Subcutaneous abdominal adipose tissue (tissue), 5 donors: ENCODE measurements at regions not wholly inside any gene's neighbourhood (a gene's known extent, or its start where the extent isn't known, plus 50 kb on each side); places are given as distances from the start of the nearest gene placed in this dataset.

Experiments used
- H3K27ac ChIP-seq: one replicate; pipeline ENCODE4 v1.7.0; 2013; ENCODE audit warnings: low read depth, mild to moderate bottlenecking, inconsistent platforms, low read length, moderate library complexity
- H3K27me3 ChIP-seq, 5 donors: one replicate each; pipeline ENCODE4 v1.7.0; 2013; ENCODE audit warnings: low read length in 5 of 5, inconsistent platforms in 1 of 5; ENCODE audit not compliant: control insufficient read depth in 5 of 5, insufficient read depth in 4 of 5
- H3K36me3 ChIP-seq, 5 donors: one replicate each; pipeline ENCODE4 v1.7.0; 2013; ENCODE audit warnings: low read length in 5 of 5; ENCODE audit not compliant: control insufficient read depth in 5 of 5, insufficient read depth in 5 of 5
- H3K4me1 ChIP-seq, 5 donors: one replicate each; pipeline ENCODE4 v1.7.0; 2013; ENCODE audit warnings: low read length in 5 of 5, mild to moderate bottlenecking in 3 of 5, moderate library complexity in 1 of 5; ENCODE audit not compliant: control insufficient read depth in 5 of 5, insufficient read depth in 5 of 5
- H3K4me3 ChIP-seq, 5 donors: one replicate each; pipeline ENCODE4 v1.7.0; 2013; ENCODE audit warnings: low read length in 5 of 5, low read depth in 1 of 5
- H3K9ac ChIP-seq, 5 donors: one replicate each; pipeline ENCODE4 v1.7.0; 2013; ENCODE audit warnings: low read length in 5 of 5, mild to moderate bottlenecking in 4 of 5, moderate library complexity in 3 of 5
- H3K9me3 ChIP-seq, 5 donors: one replicate each; pipeline ENCODE4 v1.7.0; 2013; ENCODE audit warnings: low read length in 5 of 5; ENCODE audit not compliant: control insufficient read depth in 5 of 5
- donor health status: healthy.
- donor health status: healthy.
- donor health status: healthy.
- donor health status: healthy.
- donor health status: healthy.

DNA sequence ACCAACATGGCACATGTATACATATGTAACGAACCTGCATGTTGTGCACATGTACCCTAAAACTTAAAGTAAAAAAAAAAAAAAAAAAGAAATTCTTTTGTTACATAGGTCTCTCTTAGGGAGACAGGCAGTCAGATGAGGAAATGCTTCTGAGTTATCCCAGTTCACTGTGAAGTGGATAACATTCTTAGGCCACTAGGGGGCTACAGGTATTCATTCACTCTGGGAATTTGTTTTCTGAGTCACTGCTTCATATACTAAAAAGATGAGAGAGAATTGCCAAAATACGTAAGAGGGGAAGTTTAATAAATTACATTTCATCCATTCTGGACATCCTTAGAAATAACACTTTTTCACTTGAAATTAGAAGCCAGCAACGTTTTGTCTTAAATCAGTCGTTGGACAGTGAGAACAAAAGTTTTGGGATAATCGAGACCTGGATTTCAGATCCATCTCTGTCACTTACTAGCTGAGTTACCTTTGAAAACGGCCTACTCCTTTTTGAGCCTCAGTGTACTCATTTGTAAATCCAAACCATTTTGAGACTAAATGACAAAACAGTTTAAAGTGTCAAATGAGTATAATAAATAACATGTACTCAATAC lies 738.4 kb upstream of the ALCAM start:
- H3K27me3 ChIP-seq, result no peaks in the 10 kb centered on the region
- no peaks in the 10 kb centered on the region for H3K36me3 ChIP-seq
- no peaks in the 10 kb centered on the region for H3K4me1 ChIP-seq
- no peak overlapping the region for H3K27ac ChIP-seq
- H3K4me3 ChIP-seq, result no peak overlapping the region
- H3K9ac ChIP-seq, result no peak overlapping the region
- H3K9me3 ChIP-seq, result no peaks in the 10 kb centered on the region

GRCh38 chr3:104629038-104629437 lies 737.7 kb upstream of the ALCAM start:
- Histone ChIP-seq H3K4me3 (no peak overlapping the region), H3K9ac (no peak overlapping the region)

GRCh38 chr3:104631254-104631653 lies 735.5 kb upstream of the ALCAM start:
- H3K27me3 ChIP-seq, result no peaks in the 10 kb centered on the region
- H3K9me3 ChIP-seq, result no peaks in the 10 kb centered on the region
- no peaks in the 10 kb centered on the region for H3K4me1 ChIP-seq
- no peak overlapping the region for H3K27ac ChIP-seq
- H3K4me3 ChIP-seq, result no peak overlapping the region
- H3K9ac ChIP-seq, result no peak overlapping the region
- no peaks in the 10 kb centered on the region for H3K36me3 ChIP-seq

More at GRCh38 chr3:104629038-104629437, 737.7 kb upstream of the ALCAM start:
- H3K27me3 ChIP-seq, result no peaks in the 10 kb centered on the region
- H3K9me3 ChIP-seq, result no peaks in the 10 kb centered on the region
- H3K36me3 ChIP-seq, result no peaks in the 10 kb centered on the region
- no peaks in the 10 kb centered on the region for H3K4me1 ChIP-seq
- H3K27ac ChIP-seq, result no peak overlapping the region

DNA sequence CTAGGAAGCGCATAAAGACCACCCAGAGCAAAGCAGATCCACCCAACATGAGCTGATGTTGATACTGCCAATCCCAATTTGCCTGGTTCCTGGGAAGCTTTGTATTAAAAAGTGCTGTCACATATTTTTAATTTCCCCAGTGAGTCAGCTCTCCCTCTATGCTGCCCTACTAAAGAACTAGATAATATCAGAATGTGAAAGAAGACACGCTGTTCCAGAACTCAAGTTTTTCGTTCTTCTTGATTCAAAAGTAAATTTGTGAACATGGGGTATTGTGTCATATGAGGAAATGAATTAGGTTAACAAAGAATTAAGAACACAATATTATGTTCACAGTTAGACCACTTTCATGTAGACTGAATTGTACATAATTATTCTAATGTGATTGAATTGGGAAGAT lies 734.2 kb upstream of the ALCAM start:
- Histone ChIP-seq H3K9me3 (no peaks in the 10 kb centered on the region), H3K36me3 (no peaks in the 10 kb centered on the region), H3K27ac (no peak overlapping the region), H3K4me1 (no peaks in the 10 kb centered on the region), H3K27me3 (no peaks in the 10 kb centered on the region), H3K4me3 (no peak overlapping the region), H3K9ac (no peak overlapping the region)

DNA sequence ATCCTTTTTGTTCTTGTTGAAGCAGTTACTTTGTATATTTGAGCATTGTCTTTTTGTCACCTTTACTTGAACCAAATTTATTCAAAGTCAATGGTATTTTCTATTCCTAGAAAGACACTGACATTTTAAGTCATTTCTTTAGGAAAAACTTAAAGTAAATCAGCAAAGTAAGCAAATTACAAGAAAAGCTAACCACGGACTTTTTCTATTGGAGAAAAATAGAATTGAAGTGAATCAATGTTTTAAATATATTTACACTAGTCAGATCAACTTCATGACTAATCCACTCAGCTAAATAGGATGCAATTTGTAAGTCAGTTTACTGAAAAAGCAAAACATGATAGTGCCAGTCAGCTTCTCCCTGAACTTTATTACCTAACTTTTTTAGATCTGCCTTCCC lies 733.8 kb upstream of the ALCAM start:
- no peaks in the 10 kb centered on the region for H3K9me3 ChIP-seq
- no peak overlapping the region for H3K27ac ChIP-seq
- H3K27me3 ChIP-seq, result no peaks in the 10 kb centered on the region
- H3K9ac ChIP-seq, result no peak overlapping the region
- H3K4me3 ChIP-seq, result no peak overlapping the region
- H3K4me1 ChIP-seq, result no peaks in the 10 kb centered on the region
- H3K36me3 ChIP-seq, result no peaks in the 10 kb centered on the region

GRCh38 chr3:104635872-104636580 lies 730.7 kb upstream of the ALCAM start:
- Histone ChIP-seq H3K4me3 (no peak overlapping the region), H3K27ac (no peak overlapping the region), H3K9me3 (peaks cover 0 to 8% (median 5%) of the 10 kb centered on the region in 5 donors), H3K36me3 (no peaks in the 10 kb centered on the region), H3K4me1 (no peaks in the 10 kb centered on the region), H3K9ac (no peak overlapping the region), H3K27me3 (no peaks in the 10 kb centered on the region)

DNA sequence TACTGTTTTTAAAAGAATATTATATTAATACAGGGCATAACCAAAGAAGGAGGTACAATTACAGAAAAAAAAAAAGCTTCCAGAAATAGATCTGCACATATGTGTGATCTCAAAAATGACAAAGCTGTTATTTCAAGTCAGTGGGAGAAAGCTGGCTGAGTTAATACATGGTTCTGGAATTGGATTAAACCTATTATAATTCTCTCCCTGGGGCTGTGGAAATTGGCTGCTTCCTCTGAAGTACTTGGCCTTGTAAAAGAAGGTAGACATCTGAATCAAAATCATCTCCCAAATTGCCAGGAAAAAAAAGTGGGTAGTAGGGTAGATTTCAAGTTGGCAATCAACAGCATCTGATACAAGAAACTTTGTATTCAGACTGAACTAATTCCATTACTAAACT lies 723.9 kb upstream of the ALCAM start:
- H3K9ac ChIP-seq, result no peak overlapping the region
- H3K9me3 ChIP-seq, result peaks cover 0 to 8% (median 5%) of the 10 kb centered on the region in 5 donors
- no peak overlapping the region for H3K27ac ChIP-seq
- no peaks in the 10 kb centered on the region for H3K4me1 ChIP-seq
- no peaks in the 10 kb centered on the region for H3K27me3 ChIP-seq
- H3K36me3 ChIP-seq, result no peaks in the 10 kb centered on the region
- no peak overlapping the region for H3K4me3 ChIP-seq

- Histone ChIP-seq H3K9ac (no peak overlapping the region), H3K27ac (no peak overlapping the region), H3K4me3 (no peak overlapping the region), H3K9me3 (no peaks in the 10 kb centered on the region), H3K27me3 (no peaks in the 10 kb centered on the region), H3K4me1 (no peaks in the 10 kb centered on the region), H3K36me3 (no peaks in the 10 kb centered on the region)
Measured at GRCh38 chr3:104646196-104646595, 720.5 kb upstream of the ALCAM start.

DNA sequence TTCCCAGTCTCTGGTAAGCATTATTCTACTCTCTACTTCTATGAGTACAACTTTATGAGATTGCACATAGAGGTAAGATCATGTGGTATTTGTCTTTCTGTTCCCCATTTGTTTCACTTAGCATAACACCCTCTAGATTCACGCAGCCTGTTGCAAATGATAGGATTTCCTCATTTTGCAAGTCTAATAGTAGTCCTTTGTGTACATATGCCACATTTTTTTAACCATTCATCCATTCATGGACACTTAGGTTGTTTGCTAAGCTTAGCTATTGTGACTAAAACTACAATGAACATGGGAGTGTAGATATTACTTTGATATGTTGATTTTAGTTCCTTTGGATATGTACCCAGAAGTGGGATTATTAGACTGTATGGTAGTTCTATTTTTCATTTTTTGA lies 717.9 kb upstream of the ALCAM start:
- Histone ChIP-seq H3K4me3 (no peak overlapping the region), H3K36me3 (no peaks in the 10 kb centered on the region), H3K9me3 (peaks cover 0 to 2% (median under 1%) of the 10 kb centered on the region in 5 donors), H3K27ac (no peak overlapping the region), H3K27me3 (no peaks in the 10 kb centered on the region), H3K9ac (no peak overlapping the region), H3K4me1 (no peaks in the 10 kb centered on the region)

GRCh38 chr3:104669083-104669482 lies 697.6 kb upstream of the ALCAM start:
- H3K27me3 ChIP-seq, result no peaks in the 10 kb centered on the region
- H3K9me3 ChIP-seq, result no peaks in the 10 kb centered on the region
- H3K4me3 ChIP-seq, result no peak overlapping the region
- H3K27ac ChIP-seq, result no peak overlapping the region
- no peaks in the 10 kb centered on the region for H3K36me3 ChIP-seq
- H3K4me1 ChIP-seq, result no peaks in the 10 kb centered on the region
- no peak overlapping the region for H3K9ac ChIP-seq
